GM12892 (cell line): ENCODE measurements at regions not wholly inside any gene's neighbourhood (a gene's known extent, or its start where the extent isn't known, plus 50 kb on each side); places are given as distances from the start of the nearest gene placed in this dataset.

Experiments used
- DNase-seq: peaks from one replicate; pipeline ENCODE4 v3.0.0; 2011; ENCODE audit not compliant: insufficient read length
- FAIRE-seq: peaks from 2 replicates; lab custom pipeline; 2011; peaks lifted over from hg19 to GRCh38; lab: Jason Lieb, UNC
- POLR2A ChIP-seq: IDR thresholded peaks from 2 replicates; pipeline ENCODE4 v1.6.1; 2011; ENCODE audit warnings: low read depth, low read length, control low read depth
- POLR2AphosphoS5 ChIP-seq: IDR thresholded peaks from 2 replicates; pipeline ENCODE4 v1.6.1; 2011; ENCODE audit warnings: low read depth, low read length, control low read depth
- TAF1 ChIP-seq: IDR thresholded peaks from 2 replicates; pipeline ENCODE4 v1.6.1; 2011; ENCODE audit warnings: low read depth, mild to moderate bottlenecking, control low read depth, low read length, borderline replicate concordance

GRCh38 chr11:116065986-116066385, 561.8 kb upstream of the CADM1 start:
- DNase-seq (no peak), FAIRE-seq (peak; percentile 92)
- TF ChIP-seq TAF1 (no peak), POLR2AphosphoS5 (no peak)

DNA sequence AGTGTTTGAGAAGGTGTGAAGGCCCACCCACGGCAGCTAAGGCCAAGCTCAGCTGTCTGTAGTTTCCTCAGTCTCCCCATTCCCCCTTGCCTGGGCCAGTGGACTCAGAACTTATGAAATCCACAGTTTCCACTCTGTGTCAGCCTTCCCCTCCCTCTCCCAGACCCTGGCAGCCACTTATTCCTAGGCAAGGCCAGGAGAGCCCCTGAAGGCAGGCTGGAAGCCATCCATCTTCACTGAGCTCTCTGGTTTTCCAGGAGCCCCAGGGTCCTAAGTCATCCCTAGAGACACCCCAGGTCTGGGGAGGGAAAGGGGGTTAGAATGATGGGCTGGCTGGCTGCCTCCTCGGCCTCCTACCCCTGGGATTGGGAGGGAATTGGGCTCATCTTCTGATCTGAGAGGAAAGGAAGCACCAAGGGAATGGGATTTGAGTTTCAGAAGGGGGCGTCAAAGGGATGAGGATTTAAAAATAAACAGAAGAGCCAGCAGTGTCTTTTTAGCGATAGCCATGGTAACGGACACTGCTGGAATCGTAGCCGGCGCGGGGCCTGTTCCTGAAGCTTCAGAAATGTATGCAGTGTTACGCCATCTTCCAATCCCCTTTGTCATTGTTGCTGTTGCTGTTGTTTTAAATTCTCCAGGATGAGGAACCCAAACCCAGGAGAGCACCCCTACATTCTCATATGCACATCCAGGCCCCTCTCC, 561.1 kb upstream of the CADM1 start:
- no peak for DNase-seq
- no peak for FAIRE-seq
- TF ChIP-seq POLR2AphosphoS5 (no peak), POLR2A (no peak), TAF1 (no peak)

- DNase-seq (no peak), FAIRE-seq (peak; percentile 88)
- no peak for TF ChIP-seq TAF1
- TF ChIP-seq POLR2A = no peak
- TF ChIP-seq POLR2AphosphoS5 = no peak
Measured at GRCh38 chr11:116062490-116063171, 558.4 kb upstream of the CADM1 start.

GRCh38 chr11:116062129-116062489, 557.9 kb upstream of the CADM1 start:
- FAIRE-seq (peak; percentile 38), DNase-seq (no peak)
- no peak for TF ChIP-seq TAF1
- TF ChIP-seq POLR2AphosphoS5 = no peak
- no peak for TF ChIP-seq POLR2A

DNA sequence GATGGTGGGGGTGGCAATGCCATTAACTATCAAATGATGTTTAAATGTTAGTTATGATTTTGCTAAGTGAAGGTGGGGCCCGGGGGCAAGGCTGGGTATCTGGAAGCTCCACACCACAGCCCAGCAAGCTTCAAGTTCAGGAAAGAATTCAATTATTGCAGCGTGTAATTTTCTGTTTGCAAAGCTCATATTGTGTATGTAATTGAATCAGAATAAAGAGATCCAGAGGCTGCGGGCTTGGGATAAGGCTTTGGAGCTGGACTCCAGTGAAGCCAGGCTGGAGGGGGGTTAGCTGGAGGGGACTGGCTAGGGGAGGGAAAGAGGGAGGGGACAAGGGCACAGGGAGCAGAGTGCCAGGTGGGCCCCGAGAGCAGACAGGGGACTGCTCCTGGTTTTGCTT, 557.1 kb upstream of the CADM1 start:
- TF ChIP-seq POLR2A (no peak), POLR2AphosphoS5 (no peak), TAF1 (no peak)
- DNase-seq (no peak), FAIRE-seq (no peak)

DNA sequence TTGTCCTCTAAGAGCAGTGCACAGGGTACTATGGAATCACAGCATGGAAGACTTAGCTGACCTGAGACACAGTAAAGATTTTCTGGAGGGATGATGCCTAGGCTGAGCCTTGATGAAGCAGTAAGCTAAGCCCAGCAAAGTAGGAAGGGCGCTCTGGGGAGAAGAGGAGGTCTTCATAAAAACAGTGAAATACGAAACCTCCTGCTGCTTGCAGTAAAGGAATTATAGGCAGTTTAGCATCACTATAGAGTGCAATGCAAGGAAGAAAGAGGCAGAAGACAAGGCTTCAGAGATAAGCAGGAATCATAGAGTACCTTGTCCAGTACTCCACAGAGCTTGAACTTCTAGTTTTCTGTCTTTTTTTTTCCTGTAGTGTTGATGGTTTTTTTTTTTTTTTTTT, 555.7 kb upstream of the CADM1 start:
- FAIRE-seq = no peak
- no peak for DNase-seq

GRCh38 chr11:116057000-116057399, 552.8 kb upstream of the CADM1 start:
- no peak for TF ChIP-seq POLR2AphosphoS5
- TF ChIP-seq TAF1 = no peak
- TF ChIP-seq POLR2A = no peak
- no peak for DNase-seq
- peak; percentile 79 for FAIRE-seq

More for the DNA sequence above, 555.7 kb upstream of the CADM1 start:
- TF ChIP-seq POLR2AphosphoS5 (no peak), POLR2A (no peak), TAF1 (no peak)

GRCh38 chr11:116055064-116055463, 550.8 kb upstream of the CADM1 start:
- DNase-seq (no peak), FAIRE-seq (no peak)
- TF ChIP-seq POLR2A (no peak), TAF1 (no peak), POLR2AphosphoS5 (no peak)

DNA sequence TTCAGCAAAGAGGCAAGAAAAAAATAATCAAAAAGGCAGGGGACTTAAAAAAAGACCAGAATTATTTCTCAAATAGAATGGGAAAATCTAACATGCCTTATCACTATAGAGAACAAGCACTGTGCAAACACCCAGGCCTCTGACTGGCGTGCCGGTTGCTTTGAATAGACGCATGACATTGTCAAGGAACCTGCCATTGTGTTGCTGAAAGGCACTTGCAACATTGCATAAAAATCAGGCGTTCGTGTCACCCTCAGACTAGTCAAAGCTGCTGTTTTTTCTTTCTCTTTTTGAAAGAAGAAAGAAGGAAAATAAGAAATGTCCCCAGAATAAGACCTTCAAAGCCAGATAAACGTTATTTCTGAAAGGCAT, 549.3 kb upstream of the CADM1 start:
- DNase-seq (no peak), FAIRE-seq (no peak)
- no peak for TF ChIP-seq POLR2AphosphoS5
- no peak for TF ChIP-seq POLR2A
- no peak for TF ChIP-seq TAF1

DNA sequence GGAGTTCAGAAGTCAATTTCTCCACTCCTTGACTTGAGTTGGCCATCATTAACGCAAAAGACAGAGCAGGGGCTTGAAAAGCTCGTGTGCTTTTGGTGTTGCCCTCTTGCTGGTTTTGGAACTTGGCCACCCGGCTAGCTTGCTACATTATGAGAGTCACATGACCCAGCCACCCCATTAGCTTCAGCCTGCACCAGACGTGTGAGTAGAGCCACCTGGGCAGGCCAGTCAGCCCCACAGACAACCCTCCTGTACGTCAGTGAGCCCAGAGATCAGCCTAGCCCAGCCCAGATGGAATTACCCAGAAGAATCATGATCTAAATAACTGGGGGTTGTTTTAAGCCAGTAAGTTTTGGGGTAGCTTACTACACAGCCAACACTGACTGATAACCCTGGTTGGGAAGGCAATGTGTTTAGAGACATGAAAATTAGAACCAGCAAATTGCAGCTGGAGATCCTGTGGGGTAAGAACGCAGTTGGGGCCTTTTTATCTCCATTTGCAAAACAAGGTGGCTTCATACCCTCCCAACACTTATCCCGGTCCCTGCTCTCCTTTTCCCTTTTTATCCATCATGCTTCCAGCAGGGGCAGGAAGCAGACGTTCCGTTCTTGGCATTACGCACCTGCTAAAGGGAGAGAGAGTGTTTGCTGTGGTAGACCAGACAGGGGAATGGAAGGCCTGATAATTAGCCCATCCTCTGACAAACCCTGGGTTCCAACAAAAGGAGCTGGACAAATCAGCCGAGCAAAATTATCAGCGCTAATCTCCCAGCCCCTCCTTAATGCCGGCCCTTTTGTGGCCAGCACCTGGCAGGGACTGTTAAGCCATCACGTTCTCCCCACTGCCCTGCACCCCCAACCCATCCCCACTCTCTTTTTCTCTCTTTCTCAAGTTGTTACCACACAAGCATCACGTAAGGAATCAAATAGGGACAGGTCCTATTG, 548.7 kb upstream of the CADM1 start:
- DNase-seq (no peak), FAIRE-seq (no peak)
- TF ChIP-seq POLR2AphosphoS5 = no peak
- TF ChIP-seq TAF1 = no peak
- no peak for TF ChIP-seq POLR2A

DNA sequence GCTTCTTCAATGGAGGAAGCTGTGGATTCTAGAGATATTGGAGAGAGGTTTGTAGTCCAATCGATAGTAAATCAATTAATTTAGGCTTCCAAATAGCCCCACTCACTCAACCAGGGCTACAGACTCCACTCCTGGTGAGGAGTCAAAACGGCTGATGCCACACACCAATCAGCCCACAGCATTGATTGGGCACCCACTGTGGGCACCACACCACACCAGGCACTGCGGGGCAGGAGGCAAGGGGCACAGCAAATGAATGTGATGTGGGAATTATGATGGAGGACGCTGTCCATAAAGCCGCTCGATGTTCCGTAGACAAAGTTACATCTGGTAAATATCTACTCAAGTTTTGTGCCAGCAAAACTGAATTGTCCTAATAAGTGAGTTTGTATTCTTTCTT, 547.3 kb upstream of the CADM1 start:
- DNase-seq (no peak), FAIRE-seq (no peak)
- TF ChIP-seq POLR2AphosphoS5 = no peak
- no peak for TF ChIP-seq TAF1
- TF ChIP-seq POLR2A = no peak

- no peak for FAIRE-seq
- TF ChIP-seq TAF1 (no peak), POLR2A (no peak)
- DNase-seq = no peak
Measured at GRCh38 chr11:116049383-116049782, 545.2 kb upstream of the CADM1 start.
